H9 (cell line): ENCODE measurements at regions not wholly inside any gene's neighbourhood (a gene's known extent, or its start where the extent isn't known, plus 50 kb on each side); places are given as distances from the start of the nearest gene placed in this dataset.

ENCODE experiments used
- DNase-seq: peaks from one replicate; pipeline ENCODE4 v3.0.0-alpha.2; 2017
- H2AFZ ChIP-seq: one replicate; pipeline ENCODE4 v1.6.1; 2013; ENCODE audit warnings: mild to moderate bottlenecking, low read length, control low read depth, moderate library complexity
- H2AK5ac ChIP-seq: 2 replicates; pipeline ENCODE4 v1.6.1; 2013; ENCODE audit warnings: low read length, control low read depth, mixed read lengths; ENCODE audit not compliant: insufficient read length
- H2BK120ac ChIP-seq: one replicate; pipeline ENCODE4 v1.6.1; 2013; ENCODE audit warnings: low read depth, mild to moderate bottlenecking, low read length, control low read depth, inconsistent platforms; ENCODE audit not compliant: poor library complexity, severe bottlenecking
- H2BK12ac ChIP-seq: 2 replicates; pipeline ENCODE4 v1.6.1; 2013; ENCODE audit warnings: low read length, control low read depth, mixed read lengths, low read depth; ENCODE audit not compliant: insufficient read length
- H2BK15ac ChIP-seq: 2 replicates; pipeline ENCODE4 v1.6.1; 2013; ENCODE audit warnings: low read depth, low read length, control low read depth
- H2BK20ac ChIP-seq: one replicate; pipeline ENCODE4 v1.6.1; 2013; ENCODE audit warnings: low read depth, mild to moderate bottlenecking, low read length, control low read depth, inconsistent platforms; ENCODE audit not compliant: poor library complexity, severe bottlenecking
- H2BK5ac ChIP-seq: 2 replicates; pipeline ENCODE4 v1.6.1; 2013; ENCODE audit warnings: low read length, control low read depth, mixed read lengths; ENCODE audit not compliant: insufficient read length
- H3K14ac ChIP-seq: 2 replicates; pipeline ENCODE4 v1.6.1; 2013; ENCODE audit warnings: low read length, control low read depth; ENCODE audit not compliant: insufficient read depth
- H3K18ac ChIP-seq: 2 replicates; pipeline ENCODE4 v1.6.1; 2013; ENCODE audit warnings: low read depth, mild to moderate bottlenecking, mixed read lengths, low read length, control low read depth; ENCODE audit not compliant: insufficient read length
- H3K23ac ChIP-seq: 2 replicates; pipeline ENCODE4 v1.6.1; 2013; ENCODE audit warnings: low read length, control low read depth, mixed read lengths, low read depth; ENCODE audit not compliant: insufficient read length
- H3K23me2 ChIP-seq: 2 replicates; pipeline ENCODE4 v1.6.1; 2013; ENCODE audit warnings: low read depth, mild to moderate bottlenecking, mixed read lengths, low read length, control low read depth; ENCODE audit not compliant: insufficient read length, poor library complexity, severe bottlenecking
- H3K27ac ChIP-seq: 2 replicates; pipeline ENCODE4 v1.5.1; 2013; ENCODE audit warnings: low read length, control low read depth, mixed read lengths, low read depth; ENCODE audit not compliant: insufficient read length
- H3K27me3 ChIP-seq: 2 replicates; pipeline ENCODE4 v1.6.1; 2013; ENCODE audit warnings: low read length, control low read depth, inconsistent platforms; ENCODE audit not compliant: insufficient read depth
- H3K4ac ChIP-seq: 2 replicates; pipeline ENCODE4 v1.6.1; 2013; ENCODE audit warnings: low read depth, mild to moderate bottlenecking, control low read depth, inconsistent platforms, low read length, moderate library complexity
- H3K4me1 ChIP-seq: 2 replicates; pipeline ENCODE4 v1.6.1; 2013; ENCODE audit warnings: low read length, control low read depth, inconsistent platforms; ENCODE audit not compliant: insufficient read depth
- H3K4me2 ChIP-seq: 2 replicates; pipeline ENCODE4 v1.6.1; 2013; ENCODE audit warnings: low read length, control low read depth, mixed read lengths; ENCODE audit not compliant: insufficient read length, insufficient read depth
- H3K56ac ChIP-seq: 2 replicates; pipeline ENCODE4 v1.6.1; 2013; ENCODE audit warnings: low read depth, mild to moderate bottlenecking, mixed read lengths, low read length, control low read depth; ENCODE audit not compliant: insufficient read length
- H3K79me1 ChIP-seq: 2 replicates; pipeline ENCODE4 v1.6.1; 2013; ENCODE audit warnings: low read depth, mild to moderate bottlenecking, moderate library complexity, low read length, control low read depth, inconsistent platforms; ENCODE audit not compliant: insufficient read depth, poor library complexity, severe bottlenecking
- H3K79me2 ChIP-seq: 2 replicates; pipeline ENCODE4 v1.6.1; 2013; ENCODE audit warnings: low read length, control low read depth, inconsistent platforms; ENCODE audit not compliant: insufficient read depth
- H3K9ac ChIP-seq: 2 replicates; pipeline ENCODE4 v1.6.1; 2013; ENCODE audit warnings: low read length, control low read depth, mixed read lengths; ENCODE audit not compliant: insufficient read length; ENCODE audit errors: extremely low read depth
- H3K9me3 ChIP-seq: one replicate; pipeline ENCODE4 v1.6.1; 2013; ENCODE audit warnings: low read depth, low read length, inconsistent platforms; ENCODE audit not compliant: control insufficient read depth
- H3T11ph ChIP-seq: one replicate; pipeline ENCODE4 v1.6.1; 2013; ENCODE audit warnings: mild to moderate bottlenecking, low read length, control low read depth, inconsistent platforms
- H4K20me1 ChIP-seq: one replicate; pipeline ENCODE4 v1.6.1; 2013; ENCODE audit not compliant: control insufficient read depth, insufficient read length, insufficient read depth
- H4K5ac ChIP-seq: 2 replicates; pipeline ENCODE4 v1.6.1; 2013; ENCODE audit warnings: low read depth, mild to moderate bottlenecking, mixed read lengths, low read length, control low read depth; ENCODE audit not compliant: insufficient read length
- H4K8ac ChIP-seq: replicated peaks from 2 replicates; pipeline ENCODE4 v1.6.1; 2013; ENCODE audit warnings: low read length, control low read depth, mixed read lengths, low read depth; ENCODE audit not compliant: insufficient read length
- H4K91ac ChIP-seq: 2 replicates; pipeline ENCODE4 v1.6.1; 2013; ENCODE audit warnings: low read depth, mild to moderate bottlenecking, moderate library complexity, mixed read lengths, low read length, control low read depth; ENCODE audit not compliant: insufficient read length
- H3K27ac Mint-ChIP-seq, 3 experiments: 2 replicates in 2 of 3; 3 replicates in 1 of 3; pipeline ENCODE4 v1.8.0; 2020 to 2021; ENCODE audit warnings: mixed read lengths in 3 of 3, mild to moderate bottlenecking in 1 of 3, moderate library complexity in 1 of 3
- H3K27me3 Mint-ChIP-seq: 2 replicates; pipeline ENCODE4 v1.8.0; 2021; ENCODE audit warnings: low read depth, mild to moderate bottlenecking, moderate library complexity, mixed read lengths
- H3K36me3 Mint-ChIP-seq, 3 experiments: 2 replicates in 2 of 3; 3 replicates in 1 of 3; pipeline ENCODE4 v1.8.0; 2020 to 2021; ENCODE audit warnings: low read depth in 3 of 3, mixed read lengths in 3 of 3; ENCODE audit not compliant: insufficient read depth in 1 of 3
- H3K4me1 Mint-ChIP-seq, 2 experiments: 2 replicates each; pipeline ENCODE4 v1.8.0; 2020; ENCODE audit warnings: mixed read lengths in 2 of 2
- H3K4me3 Mint-ChIP-seq, 2 experiments: 2 replicates in 1 of 2; 3 replicates in 1 of 2; pipeline ENCODE4 v1.8.0; 2020 to 2021; ENCODE audit warnings: mild to moderate bottlenecking in 2 of 2, mixed read lengths in 2 of 2, moderate library complexity in 1 of 2
- H3K9me3 Mint-ChIP-seq, 2 experiments: 2 replicates in 1 of 2; 3 replicates in 1 of 2; pipeline ENCODE4 v1.8.0; 2020; ENCODE audit warnings: mild to moderate bottlenecking in 2 of 2, mixed read lengths in 2 of 2, moderate library complexity in 1 of 2
- CTCF ChIP-seq: fragments of 200-600 bp; sonication (generic); conservative IDR thresholded peaks from 3 replicates; pipeline ENCODE4 v1.8.0; 2021; ENCODE audit warnings: antibody characterized with exemption, mild to moderate bottlenecking
- WGBS: extraction: QIAGEN DNeasy Blood & Tissue Kit; methylation state at CpG from one replicate; pipeline ENCODE4 v1.1.7; 2013; ENCODE audit warnings: missing lambda C conversion rate, low lambda C conversion rate, mixed read lengths; ENCODE audit not compliant: insufficient read length; ENCODE audit errors: extremely low coverage; 5-methylcytosine and 5-hydroxymethylcytosine counted together

GRCh38 chr21:26710155-26710554, 135.1 kb downstream of the ADAMTS1 start:
- no CpG with 5 or more reads among the region's 11 CpGs for WGBS
- no peak for TF ChIP-seq CTCF

More at GRCh38 chr21:26710155-26710554, 135.1 kb downstream of the ADAMTS1 start:
- Histone ChIP-seq H3K23ac (no peak overlapping the region), H3K9ac (no peak overlapping the region), H4K8ac (no peak overlapping the region), H2BK5ac (no peak overlapping the region), H3K27me3 (no peaks in the 10 kb centered on the region), H3K4me2 (no peak overlapping the region), H3K27ac (no peak overlapping the region), H3K23me2 (no peaks in the 10 kb centered on the region), H3K14ac (no peak overlapping the region), H2BK20ac (no peak overlapping the region), H3K4ac (no peak overlapping the region), H3K56ac (no peak overlapping the region), H2BK12ac (no peak overlapping the region), H4K91ac (no peak overlapping the region), H4K5ac (no peak overlapping the region), H2AFZ (peak overlapping the region; percentile 52), H2BK15ac (no peak overlapping the region), H3K9me3 (no peaks in the 10 kb centered on the region), H3K79me2 (no peaks in the 10 kb centered on the region), H2BK120ac (no peak overlapping the region), H3K4me1 (no peaks in the 10 kb centered on the region), H4K20me1 (no peaks in the 10 kb centered on the region), H3K18ac (no peak overlapping the region), H2AK5ac (no peak overlapping the region), H3K79me1 (no peaks in the 10 kb centered on the region), H3T11ph (no peak overlapping the region)
- H3K27me3 Mint-ChIP-seq: no peaks in the 10 kb centered on the region
- H3K4me1 Mint-ChIP-seq: peaks cover 13 to 20% of the 10 kb centered on the region in 2 experiments
- DNase-seq: no peak
- no peaks in the 10 kb centered on the region; a peak in 1 of 5 replicates for H3K9me3 Mint-ChIP-seq
- H3K27ac Mint-ChIP-seq: peak overlapping the region in 1 of 3 experiments; percentile 67; a peak in 3 of 7 replicates
- H3K36me3 Mint-ChIP-seq: 0 out of 7 replicates have a peak, but pooled peaks cover 0 to 4% (median 0%) of the 10 kb centered on the region in 3 experiments
- no peak overlapping the region for H3K4me3 Mint-ChIP-seq
